GM10266 (cell line): ENCODE measurements at regions not wholly inside any gene's neighbourhood (a gene's known extent, or its start where the extent isn't known, plus 50 kb on each side); places are given as distances from the start of the nearest gene placed in this dataset.

Source experiments
- DNase-seq: peaks from one replicate; pipeline ENCODE4 v3.0.0; 2012; ENCODE audit errors: extremely low spot score
- TF ChIP-seq, protein P1 (sequence below): IDR thresholded peaks from 2 replicates; pipeline ENCODE4 v1.5.1; 2012; ENCODE audit warnings: mild to moderate bottlenecking, low read depth; ENCODE audit not compliant: control insufficient read depth, insufficient read depth; ENCODE audit errors: missing control alignments

DNA sequence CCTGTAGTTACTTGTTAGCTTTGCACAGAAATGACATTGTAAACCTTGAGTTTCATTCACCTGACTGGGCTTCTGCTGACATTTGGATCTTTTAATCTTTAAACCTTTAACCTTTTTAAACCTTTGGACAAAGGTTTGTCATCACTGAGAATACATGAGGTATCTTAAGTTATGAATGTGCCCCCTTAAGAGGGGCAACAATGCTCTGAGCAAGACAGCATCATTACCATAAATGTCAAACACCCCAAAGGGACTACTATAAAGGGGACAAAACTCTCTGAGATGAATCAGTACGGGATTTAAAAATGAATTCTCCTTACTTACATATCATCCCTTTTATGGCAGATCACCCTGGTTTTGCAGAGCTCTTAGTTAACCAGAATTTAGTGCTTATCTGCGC lies 203.3 kb downstream of the COG6 start:
- DNase-seq, result no peak
- TF ChIP-seq, protein P1, sequence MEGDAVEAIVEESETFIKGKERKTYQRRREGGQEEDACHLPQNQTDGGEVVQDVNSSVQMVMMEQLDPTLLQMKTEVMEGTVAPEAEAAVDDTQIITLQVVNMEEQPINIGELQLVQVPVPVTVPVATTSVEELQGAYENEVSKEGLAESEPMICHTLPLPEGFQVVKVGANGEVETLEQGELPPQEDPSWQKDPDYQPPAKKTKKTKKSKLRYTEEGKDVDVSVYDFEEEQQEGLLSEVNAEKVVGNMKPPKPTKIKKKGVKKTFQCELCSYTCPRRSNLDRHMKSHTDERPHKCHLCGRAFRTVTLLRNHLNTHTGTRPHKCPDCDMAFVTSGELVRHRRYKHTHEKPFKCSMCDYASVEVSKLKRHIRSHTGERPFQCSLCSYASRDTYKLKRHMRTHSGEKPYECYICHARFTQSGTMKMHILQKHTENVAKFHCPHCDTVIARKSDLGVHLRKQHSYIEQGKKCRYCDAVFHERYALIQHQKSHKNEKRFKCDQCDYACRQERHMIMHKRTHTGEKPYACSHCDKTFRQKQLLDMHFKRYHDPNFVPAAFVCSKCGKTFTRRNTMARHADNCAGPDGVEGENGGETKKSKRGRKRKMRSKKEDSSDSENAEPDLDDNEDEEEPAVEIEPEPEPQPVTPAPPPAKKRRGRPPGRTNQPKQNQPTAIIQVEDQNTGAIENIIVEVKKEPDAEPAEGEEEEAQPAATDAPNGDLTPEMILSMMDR, result no peak

DNA sequence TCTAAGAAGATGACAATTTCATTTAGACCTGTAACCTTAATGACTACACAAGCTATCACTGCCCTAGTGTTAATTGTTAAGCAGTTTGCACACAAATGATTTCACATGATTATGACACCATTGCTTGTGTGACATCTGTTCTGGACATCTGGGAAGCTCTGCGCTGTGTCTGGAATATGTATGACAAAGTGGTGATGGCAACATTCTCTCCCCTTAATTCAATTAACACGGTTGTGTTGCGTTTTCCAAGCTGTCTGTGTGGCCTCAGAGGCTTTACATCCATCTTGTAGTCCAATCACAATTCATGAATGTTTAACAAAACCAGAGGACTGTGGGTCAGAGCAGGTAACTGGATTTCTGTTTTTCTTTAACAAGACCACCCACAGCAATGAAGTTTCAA lies 204.4 kb downstream of the COG6 start:
- TF ChIP-seq, protein P1, result no peak
- DNase-seq, result no peak

DNA sequence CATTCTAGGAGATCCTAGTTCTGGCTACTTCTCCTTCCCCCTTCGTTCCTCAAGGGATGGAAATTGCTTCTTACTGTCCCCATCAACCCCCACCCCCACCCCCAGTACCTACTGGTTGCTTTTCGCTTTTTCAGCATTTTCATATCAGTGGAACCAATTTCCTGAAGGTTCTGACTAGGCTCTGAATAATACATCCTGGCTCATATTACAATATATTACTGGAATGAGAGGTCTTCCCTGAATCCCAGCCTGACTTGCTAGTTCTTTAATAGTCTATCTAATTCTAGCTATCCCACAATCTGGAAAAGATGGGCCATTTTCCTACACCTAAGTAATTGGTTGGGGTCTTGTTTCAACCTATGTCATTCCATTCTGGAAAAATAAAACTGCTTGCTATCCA lies 207.4 kb downstream of the COG6 start:
- TF ChIP-seq, protein P1, result no peak
- DNase-seq, result no peak

DNA sequence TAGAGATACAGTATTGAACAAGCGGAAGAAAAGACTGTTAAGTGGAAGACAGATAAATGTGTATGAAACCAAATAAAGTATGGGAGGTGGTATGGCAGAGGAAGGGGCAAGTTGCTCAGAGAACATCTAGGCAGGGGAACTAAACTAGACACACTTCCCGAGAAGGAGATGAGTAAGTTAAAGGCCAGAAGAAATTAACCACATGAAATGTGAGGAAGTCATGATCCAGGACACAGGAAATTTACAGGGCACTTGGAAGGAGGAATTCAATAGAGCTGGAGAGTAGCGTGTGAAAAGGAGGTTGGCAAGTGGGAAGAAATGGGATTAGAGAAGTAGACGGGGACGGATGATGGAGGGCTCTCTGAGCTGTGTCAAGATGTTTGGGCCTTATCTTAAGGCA lies 208.8 kb downstream of the COG6 start:
- TF ChIP-seq, protein P1, result no peak
- no peak for DNase-seq

DNA sequence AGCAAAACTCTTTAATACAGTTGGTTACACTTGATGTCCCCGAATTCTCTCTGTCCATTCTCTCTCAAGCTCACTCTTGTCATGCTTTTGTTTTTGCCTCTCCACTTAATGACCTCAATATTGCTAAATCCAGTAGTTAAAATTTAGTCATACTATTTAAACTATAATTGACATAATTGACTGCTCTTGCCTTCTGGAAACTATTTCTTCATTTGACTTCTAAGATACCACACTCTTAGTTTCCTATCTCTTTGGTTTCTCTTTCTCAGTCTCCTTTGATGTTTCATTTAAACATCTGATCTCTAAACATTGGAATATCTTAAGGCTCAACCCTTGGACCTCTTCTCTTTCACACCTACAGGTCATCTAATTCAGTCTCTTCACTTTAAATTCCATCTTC lies 211.3 kb downstream of the COG6 start:
- no peak for DNase-seq
- TF ChIP-seq, protein P1, result no peak

DNA sequence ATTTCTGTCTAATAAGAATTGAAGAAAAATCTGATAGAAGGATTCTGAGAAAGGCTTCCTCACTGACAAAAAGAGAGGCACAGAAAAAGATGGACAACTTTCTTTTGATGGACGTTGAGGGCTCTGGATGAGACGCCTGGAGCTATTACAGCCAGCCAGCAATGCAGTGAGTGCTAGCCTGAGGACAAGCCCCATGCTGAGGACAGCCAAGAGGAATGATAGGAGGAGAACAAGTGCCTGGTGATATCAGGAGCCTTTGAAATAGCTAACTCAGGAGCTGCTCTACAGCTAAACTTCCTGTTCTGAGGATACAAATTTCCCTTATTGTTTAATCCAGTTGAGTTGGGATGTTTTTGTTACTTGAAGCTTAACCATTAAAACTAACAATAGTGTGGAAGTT lies 212.3 kb downstream of the COG6 start:
- no peak for DNase-seq
- TF ChIP-seq, protein P1, result no peak

DNA sequence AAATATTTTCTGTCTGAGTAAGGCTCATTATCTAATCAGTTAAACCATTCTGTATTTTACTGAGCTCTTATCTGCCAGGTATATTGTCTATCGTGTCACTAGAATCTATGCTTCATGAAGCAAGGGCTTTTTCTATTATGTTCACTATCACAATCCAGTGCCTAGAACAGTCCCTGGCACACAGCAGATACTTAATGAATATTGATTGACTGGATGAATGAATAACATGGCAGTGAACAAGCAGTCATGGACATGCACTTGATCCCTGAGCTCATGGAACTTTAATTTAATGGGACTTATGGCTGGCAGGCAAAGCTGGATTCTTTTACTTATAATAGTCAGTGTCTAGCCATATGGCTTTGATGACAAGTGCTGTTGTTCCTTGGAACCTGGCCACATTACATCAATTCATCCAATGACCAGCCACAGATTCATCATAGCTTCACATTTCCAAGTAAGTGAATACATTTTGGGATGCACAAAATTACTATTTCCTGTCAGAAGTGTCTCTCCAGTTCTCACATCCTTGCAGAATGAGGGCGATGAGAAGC lies 214.8 kb downstream of the COG6 start:
- DNase-seq, result no peak
- TF ChIP-seq, protein P1, result no peak
